ENCODE measurements at regions not wholly inside any gene's neighbourhood (a gene's known extent, or its start where the extent isn't known, plus 50 kb on each side); places are given as distances from the start of the nearest gene placed in this dataset.

GRCh38 chr20:10857352-10858070, 183.7 kb upstream of the JAG1 start:
- DNase-seq (ENCODE audit: low read depth in 2 of 3, low spot score in 2 of 3): peak in 2 of 3 donors; percentile 70 to 93

DNA sequence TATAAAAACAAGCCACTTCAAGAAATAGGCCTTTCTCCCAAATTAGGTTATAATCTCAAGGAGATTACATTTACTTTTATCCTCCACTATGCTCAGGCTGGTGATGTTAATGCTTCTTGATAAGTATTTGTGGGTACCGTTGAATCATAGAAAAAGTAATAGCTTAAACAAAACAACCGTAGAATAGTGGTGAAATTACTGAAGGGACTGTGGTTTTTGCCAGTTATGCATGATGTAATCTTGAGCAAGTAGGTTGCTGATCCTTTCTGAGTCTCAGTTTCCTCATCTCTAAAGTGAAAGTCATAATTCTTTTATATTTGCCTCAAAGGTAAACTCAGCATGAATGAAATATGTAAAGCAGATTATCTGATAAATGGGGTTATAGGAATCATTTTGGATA, 187.3 kb upstream of the JAG1 start:
- no peak for DNase-seq (ENCODE audit: low read depth in 2 of 3, low spot score in 2 of 3)

DNA sequence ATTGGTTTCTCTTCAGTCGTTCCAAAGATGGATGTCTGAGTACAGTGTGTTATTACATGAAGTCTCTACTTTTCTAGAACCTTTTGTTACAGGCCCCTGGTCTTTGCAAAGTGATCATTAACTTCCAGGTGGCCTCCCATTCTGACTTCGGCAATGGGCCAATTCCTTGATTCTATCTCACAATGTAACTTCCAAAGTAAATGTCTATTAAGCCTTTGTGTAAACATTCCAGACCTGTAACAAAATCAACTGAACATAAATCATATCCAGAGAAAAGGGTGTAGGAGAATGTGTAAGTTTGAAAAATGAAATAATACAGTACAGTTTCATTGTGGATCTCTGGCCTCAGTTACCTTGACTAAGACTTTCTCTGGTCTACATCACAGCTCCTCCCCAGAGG, 187.8 kb upstream of the JAG1 start:
- no peak for DNase-seq (ENCODE audit: low read depth in 2 of 3, low spot score in 2 of 3)

DNA sequence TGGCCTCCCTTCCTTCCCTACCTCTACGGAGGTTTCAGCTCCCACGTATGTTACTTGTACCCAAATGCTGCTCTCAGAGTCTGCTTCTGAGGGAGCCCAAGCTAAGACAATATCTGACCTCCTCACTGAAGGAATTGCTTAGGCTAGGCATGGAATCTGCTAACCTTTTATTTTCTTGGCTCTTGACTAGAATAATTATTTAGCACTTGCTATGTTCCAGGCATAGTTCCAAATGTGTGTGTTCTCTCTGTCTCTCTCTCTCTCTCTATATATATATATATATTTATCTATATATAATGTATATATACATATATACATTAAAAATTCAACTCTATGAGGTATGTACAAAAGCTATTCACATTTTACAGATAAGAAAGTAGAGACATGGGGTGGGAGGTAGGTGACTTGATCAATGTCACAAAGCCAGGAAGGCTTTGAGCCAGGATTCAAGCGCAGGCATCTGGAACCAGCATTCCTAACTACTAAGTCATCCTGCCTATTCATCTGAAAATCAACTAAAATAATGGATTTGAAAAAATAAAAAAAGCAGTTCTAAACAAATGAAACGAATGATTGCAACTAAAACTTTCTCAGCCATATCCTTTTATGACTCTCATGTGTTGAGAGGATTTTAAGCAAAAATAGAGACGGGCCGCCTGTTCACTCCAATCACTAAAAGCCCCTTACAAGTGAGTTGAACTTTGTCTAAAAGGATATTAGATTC, 189.7 kb upstream of the JAG1 start:
- DNase-seq (ENCODE audit: low read depth in 2 of 3, low spot score in 2 of 3): no peak

- DNase-seq (ENCODE audit: low read depth in 2 of 3, low spot score in 2 of 3): no peak
Observed at GRCh38 chr20:10864076-10864672, 190.4 kb upstream of the JAG1 start.

DNA sequence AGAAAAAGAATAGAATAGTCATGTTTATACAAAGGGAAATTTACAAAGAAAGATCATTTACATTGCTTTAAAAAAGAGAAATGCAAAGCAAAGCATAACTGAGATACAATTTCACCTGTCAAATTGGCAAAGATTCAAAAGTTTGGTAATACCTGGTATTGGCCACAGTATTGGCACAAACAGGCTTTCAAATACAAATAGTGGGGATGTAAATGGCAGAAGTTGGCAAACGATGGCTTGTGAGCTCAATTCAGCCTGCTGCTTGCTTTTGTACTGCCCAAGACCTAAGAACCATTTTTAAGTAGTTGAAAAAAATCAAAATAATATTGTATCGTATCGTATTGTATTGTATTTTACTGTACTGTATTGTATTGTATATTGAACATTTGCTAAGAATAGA, 194.5 kb upstream of the JAG1 start:
- no peak for DNase-seq (ENCODE audit: low read depth in 2 of 3, low spot score in 2 of 3)

GRCh38 chr20:10873026-10873425, 199.2 kb upstream of the JAG1 start:
- DNase-seq (ENCODE audit: low read depth in 2 of 3, low spot score in 2 of 3): no peak

- no peak for DNase-seq (ENCODE audit: low read depth in 2 of 3, low spot score in 2 of 3)
Observed at GRCh38 chr20:10875653-10876052, 201.9 kb upstream of the JAG1 start.

GRCh38 chr20:10876558-10876957, 202.8 kb upstream of the JAG1 start:
- DNase-seq (ENCODE audit: low read depth in 2 of 3, low spot score in 2 of 3): no peak

DNA sequence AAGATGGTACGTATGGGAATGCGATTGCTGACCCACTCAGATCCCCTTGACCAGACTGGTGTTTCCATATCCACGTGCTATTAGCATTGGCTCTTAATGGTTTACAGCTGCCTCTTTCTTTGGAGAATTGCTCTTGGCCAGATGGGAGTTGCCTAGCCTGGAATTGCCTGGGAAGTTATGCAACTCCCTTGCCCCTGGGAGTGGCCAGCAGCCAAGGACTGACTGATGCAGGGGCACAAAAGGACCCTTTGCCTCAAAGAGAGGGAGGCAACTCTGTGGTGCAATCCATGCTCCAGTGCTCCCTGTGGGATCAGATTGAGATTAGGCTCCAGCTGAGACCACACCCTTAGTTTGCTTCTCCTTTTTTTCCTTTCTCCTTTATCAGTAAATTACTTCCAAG, 203.5 kb upstream of the JAG1 start:
- no peak for DNase-seq (ENCODE audit: low read depth in 2 of 3, low spot score in 2 of 3)

DNA sequence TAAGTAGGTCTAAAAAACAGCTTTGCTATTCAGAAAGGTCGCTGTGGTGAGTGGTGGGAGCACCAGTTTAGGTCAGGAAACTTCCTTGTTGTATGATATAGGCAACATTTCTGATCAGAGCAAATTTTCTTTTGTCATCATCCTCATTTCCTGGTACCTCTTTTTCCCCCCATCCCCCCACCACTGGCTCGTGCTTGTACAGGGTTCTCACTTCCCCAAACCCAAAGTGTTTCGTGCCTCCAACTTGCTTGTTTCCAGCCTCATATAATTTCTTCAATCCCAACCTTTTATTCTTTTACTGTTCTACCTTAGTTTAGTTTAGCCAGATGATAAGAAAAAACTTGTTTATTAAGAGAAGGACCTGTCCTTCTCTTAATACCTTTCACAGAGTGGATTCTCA, 209.4 kb upstream of the JAG1 start:
- DNase-seq (ENCODE audit: low read depth in 2 of 3, low spot score in 2 of 3): peak in 1 of 3 donors; percentile 7

GRCh38 chr20:10893321-10893720, 219.5 kb upstream of the JAG1 start:
- DNase-seq (ENCODE audit: low read depth in 2 of 3, low spot score in 2 of 3): no peak

DNA sequence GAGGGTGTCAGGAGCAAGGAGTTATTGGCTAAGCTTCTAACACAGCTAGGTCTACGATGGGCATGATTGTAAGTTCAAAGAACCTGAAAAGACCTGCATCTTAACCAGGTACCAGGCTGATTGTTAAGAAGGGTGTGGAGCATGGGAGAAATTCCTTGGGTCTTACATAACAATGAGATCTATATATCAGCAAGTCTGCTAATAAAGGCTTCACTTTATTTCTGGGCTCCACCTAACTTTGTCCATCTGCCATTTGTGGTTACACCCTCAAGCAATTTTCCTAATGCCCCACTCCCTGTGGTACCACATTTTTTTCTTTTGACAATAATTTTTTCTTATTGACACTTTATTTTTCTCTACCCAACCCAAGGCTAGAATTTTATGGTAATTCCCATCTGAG, 223.5 kb upstream of the JAG1 start:
- no peak for DNase-seq (ENCODE audit: low read depth in 2 of 3, low spot score in 2 of 3)

- no peak for DNase-seq (ENCODE audit: low read depth in 2 of 3, low spot score in 2 of 3)
Observed at GRCh38 chr20:10898552-10898951, 224.8 kb upstream of the JAG1 start.

- DNase-seq (ENCODE audit: low read depth in 2 of 3, low spot score in 2 of 3): no peak
Observed at GRCh38 chr20:10902174-10902573, 228.4 kb upstream of the JAG1 start.

- no peak for DNase-seq (ENCODE audit: low read depth in 2 of 3, low spot score in 2 of 3)
Observed at GRCh38 chr20:10902576-10903282, 228.9 kb upstream of the JAG1 start.

GRCh38 chr20:10906834-10907233, 233.0 kb upstream of the JAG1 start:
- no peak for DNase-seq (ENCODE audit: low read depth in 2 of 3, low spot score in 2 of 3)

GRCh38 chr20:10909803-10910202, 236.0 kb upstream of the JAG1 start:
- DNase-seq (ENCODE audit: low read depth in 2 of 3, low spot score in 2 of 3): no peak

DNA sequence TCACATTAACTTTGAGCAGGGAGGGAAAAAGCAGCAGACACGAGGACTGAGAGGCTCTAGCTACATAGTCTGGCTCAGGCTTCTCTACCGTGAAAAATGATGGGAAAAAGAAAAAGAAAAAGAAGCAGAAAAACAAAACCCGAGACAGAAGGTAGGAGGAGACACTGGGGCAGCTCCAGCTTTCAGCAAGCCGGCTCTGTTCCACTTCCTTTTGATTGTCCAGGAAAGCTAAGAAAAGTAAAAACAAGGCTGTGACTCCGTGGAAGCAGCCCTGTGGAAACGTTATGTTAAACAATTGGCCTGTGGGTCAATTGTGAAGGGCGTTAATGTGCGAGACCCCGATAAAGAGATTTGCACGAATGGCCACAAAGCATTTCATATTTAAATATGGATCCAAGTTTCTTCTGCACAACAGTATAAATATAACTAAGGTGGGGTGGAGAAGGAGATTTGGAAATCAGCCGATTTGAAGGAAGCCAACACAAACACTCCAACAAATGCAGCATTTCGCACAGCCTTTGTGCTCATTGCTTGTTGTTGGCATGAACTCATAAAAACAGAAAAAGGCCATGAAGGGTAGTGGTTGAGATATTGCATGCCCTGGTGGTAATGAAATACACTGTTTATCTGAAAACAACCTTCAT, 236.9 kb upstream of the JAG1 start:
- DNase-seq (ENCODE audit: low read depth in 2 of 3, low spot score in 2 of 3): no peak

DNA sequence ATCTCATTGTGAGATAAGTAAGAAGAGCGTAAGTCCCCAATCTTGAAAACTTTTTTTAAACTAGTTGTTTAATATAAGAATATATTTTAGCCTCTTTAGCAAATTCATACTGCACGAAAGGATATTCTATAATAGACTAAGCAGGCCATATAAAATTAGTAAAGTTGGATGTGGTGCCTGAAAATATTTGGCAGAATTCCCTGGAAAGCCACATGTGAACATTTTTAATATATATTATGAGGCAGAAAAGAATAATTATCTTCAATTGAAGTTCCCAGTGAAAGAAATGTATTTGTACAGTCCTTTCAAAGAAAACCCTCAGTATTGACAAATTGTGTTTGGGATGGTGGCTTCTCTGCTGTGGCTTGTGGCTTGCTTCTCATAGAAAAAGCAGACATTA, 237.5 kb upstream of the JAG1 start:
- DNase-seq (ENCODE audit: low read depth in 2 of 3, low spot score in 2 of 3): no peak

- no peak for DNase-seq (ENCODE audit: low read depth in 2 of 3, low spot score in 2 of 3)
Observed at GRCh38 chr20:10915815-10916214, 242.0 kb upstream of the JAG1 start.

Data from hematopoietic multipotent progenitor cell (in vitro differentiated cells).